DMS53 treated with DMSO at 0.1 percent for 48 hours (cell line): ENCODE measurements at regions not wholly inside any gene's neighbourhood (a gene's known extent, or its start where the extent isn't known, plus 50 kb on each side); places are given as distances from the start of the nearest gene placed in this dataset.
"Not testable (repeated sequence)": the region's sequence is repeated elsewhere in the genome, so short reads cannot be mapped to it uniquely, and the experiment has no call there.

Experiments used
- DNase-seq: peaks from one replicate; lab custom pipeline; 2025; ENCODE audit not compliant: unreplicated experiment; lab: John Stamatoyannopoulos, UW

GRCh38 chr6:86118271-86118670, 475.6 kb upstream of the SYNCRIP start:
- no peak for DNase-seq

DNA sequence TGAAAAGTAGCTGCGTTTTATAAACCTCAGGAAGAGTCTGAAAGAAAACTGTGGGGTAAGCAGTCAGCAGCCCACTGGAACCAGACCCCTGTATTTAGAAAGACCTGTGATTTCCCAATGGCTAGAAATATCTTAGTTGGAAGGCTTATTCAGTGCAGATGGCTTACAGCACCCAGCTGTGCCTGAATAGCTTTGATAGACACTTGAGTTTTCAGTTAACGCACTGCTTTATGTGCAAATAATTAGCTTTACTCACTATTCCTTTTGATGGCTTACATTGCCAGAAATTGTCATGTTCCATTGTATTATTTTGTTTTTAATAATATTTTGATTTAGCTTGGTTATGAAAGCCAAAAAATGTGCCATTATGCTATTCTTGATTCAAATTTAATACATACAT, 465.3 kb upstream of the SYNCRIP start:
- DNase-seq = no peak

DNA sequence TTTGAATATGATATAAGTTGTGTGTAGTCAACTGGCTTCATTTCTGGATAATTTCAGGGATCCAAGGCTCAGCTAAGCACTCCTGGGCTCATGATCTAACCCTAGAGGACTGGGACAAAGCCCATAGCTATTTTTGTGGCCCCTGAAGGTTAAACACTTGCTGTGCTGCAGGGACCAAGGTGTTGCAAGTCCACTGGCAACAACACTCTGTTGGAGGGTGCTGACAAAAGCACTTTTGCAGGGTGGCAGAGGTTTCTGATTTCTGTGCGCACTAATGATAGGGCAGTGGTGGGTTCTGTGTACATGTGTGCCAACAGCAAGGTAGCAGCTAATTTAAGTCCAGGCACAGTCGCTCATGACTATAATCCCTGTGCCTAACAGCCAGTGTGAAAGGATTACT, 445.3 kb upstream of the SYNCRIP start:
- no peak for DNase-seq

- no peak for DNase-seq
Observed at GRCh38 chr6:86079938-86080337, 437.3 kb upstream of the SYNCRIP start.

DNA sequence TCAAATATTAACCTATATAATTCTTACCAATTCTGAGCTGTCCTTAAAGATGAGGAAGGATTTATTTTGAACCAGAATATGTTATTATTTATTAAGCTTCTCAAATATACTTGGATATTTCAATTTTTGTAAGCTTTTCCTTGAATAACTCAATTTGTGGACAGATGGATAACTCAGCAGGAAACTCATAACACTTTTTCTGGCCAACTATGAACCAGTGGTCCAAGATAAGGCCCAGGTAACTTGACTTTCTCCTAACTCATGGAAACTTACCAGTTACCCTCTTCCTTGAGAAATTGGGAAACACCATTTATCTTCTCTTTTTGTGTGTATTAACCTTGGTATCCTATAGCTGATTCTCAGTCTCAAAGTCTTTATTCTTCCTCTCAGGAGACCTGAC, 427.5 kb upstream of the SYNCRIP start:
- no peak for DNase-seq

- not testable (repeated sequence) for DNase-seq
Observed at GRCh38 chr6:86065002-86065401, 422.3 kb upstream of the SYNCRIP start.

DNA sequence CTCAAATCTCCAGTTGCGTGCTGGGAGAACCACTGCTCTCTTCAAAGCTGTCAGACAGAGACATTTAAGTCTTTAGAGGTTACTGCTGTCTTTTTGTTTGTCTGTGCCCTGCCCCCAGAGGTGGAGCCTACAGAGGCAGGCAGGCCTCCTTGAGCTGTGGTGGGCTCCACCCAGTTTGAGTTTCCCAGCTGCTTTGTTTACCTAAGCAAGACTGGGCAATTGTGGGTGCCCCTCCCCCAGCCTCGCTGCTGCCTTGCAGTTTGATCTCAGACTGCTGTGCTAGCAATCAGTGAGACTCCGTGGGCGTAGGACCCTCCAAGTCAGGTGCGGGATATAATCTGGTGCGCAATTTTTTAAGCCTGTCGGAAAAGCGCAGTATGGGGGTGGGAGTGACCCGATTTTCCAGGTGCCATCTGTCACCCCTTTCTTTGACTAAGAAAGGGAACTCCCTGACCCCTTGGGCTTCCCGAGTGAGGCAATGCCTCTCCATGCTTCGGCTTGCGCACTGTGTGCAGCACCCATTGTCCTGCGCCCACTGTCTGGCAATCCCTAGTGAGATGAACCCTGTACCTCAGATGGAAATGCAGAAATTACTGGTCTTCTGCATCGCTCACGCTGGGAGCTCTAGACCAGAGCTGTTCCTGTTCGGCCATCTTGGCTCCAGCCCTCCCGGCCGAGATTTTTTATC, 414.8 kb upstream of the SYNCRIP start:
- peak; percentile 52 for DNase-seq

- DNase-seq = no peak
Observed at GRCh38 chr6:86045038-86045437, 402.4 kb upstream of the SYNCRIP start.

DNA sequence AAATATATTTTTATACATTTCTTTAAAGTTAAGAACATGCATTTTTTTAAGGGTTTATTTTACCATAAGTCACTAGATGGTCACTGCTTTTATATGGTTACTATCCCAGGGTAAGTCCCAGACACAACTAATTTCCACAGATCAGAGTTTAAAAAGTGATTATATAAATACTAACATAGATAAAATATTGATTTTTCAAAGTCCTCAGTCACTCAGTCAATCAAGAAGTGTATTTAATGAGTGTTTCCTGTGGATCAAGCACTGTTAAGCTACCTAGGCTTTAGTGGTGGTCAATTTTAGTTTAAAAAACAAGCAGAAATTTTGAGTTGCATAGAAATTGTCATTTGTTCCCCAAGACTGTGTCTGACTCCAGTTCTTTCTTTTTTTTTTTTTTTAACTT, 399.5 kb upstream of the SYNCRIP start:
- DNase-seq = no peak

DNA sequence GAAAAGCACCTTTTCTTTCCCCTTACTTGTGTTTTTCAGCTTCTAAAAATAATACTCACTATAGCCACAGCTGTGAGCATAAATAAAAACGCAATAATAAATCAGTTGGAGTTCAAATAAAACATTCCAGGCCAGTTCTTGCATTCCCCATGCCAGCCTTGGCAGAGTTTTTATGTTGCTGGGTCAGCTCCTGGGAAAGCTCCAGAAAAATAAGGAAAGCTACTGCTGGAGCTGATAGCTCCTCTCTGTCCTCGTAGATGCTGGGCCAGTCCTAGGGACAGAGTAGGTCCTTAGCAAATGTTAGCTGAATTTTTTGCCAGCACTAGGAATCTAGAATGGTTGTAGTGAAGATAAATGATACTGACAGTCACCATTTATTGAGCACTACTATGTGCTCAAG, 389.0 kb upstream of the SYNCRIP start:
- DNase-seq = no peak

DNA sequence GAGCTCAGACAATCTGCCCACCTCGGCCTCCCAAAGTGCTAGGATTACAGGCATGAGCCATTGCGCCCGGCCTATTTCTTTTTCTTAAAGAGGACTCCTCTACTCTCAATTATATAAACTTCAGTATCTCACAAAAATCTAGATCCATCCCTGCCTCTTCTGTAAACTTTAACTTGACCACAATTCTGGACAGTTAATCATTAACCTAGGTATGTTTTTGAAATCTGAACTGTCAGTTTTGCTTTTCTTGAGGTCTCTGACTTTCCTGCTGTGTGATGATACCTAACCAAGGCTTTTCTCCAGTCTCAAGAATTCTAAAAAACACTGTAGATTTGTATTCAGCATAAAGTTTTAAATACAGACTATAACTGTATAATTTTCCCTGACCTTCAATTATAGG, 388.2 kb upstream of the SYNCRIP start:
- no peak for DNase-seq

DNA sequence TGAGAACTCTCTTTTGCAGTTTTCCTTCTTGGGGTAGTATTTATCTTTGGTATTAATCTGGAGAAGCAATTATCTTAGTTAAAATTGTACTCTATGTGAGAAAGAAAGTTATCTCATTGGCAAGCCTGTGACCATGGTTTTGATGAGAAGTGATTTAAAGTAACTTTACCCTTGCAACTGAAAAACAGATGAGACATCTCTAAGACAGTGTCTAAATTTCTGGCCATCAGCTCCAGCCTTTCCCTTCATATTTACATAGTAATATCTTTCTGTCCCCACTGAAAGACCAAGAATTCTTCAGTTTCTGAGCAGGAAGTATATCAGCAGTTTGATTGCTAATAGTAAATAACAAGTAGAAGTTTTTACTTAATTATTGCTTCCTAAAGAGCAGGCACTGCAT, 386.1 kb upstream of the SYNCRIP start:
- DNase-seq = no peak

- not testable (repeated sequence) for DNase-seq
Observed at GRCh38 chr6:86026890-86027289, 384.2 kb upstream of the SYNCRIP start.

GRCh38 chr6:86017236-86017635, 374.6 kb upstream of the SYNCRIP start:
- DNase-seq = no peak

DNA sequence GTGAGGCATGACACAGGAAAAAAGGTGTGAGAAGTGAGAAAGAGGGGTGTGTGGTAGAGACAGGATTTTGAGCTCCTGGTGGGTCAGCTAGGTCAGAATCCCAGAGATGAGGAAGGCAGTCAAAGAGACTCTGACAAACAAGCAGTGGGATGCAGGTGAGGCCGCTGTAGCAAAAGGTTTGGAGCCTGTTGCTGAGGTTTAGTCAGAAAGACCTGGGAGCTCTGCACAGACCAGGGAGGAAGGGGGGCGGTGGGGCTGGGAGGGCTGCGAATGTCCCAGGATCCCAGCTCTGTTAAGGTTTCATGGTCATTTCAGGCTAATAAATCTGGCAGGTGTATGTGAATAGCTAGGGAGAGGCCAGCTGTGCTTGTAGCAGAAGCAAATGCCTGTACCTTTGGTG, 373.9 kb upstream of the SYNCRIP start:
- no peak for DNase-seq

- DNase-seq = no peak
Observed at GRCh38 chr6:86016077-86016476, 373.4 kb upstream of the SYNCRIP start.

GRCh38 chr6:86012991-86013390, 370.3 kb upstream of the SYNCRIP start:
- DNase-seq = not testable (repeated sequence)

DNA sequence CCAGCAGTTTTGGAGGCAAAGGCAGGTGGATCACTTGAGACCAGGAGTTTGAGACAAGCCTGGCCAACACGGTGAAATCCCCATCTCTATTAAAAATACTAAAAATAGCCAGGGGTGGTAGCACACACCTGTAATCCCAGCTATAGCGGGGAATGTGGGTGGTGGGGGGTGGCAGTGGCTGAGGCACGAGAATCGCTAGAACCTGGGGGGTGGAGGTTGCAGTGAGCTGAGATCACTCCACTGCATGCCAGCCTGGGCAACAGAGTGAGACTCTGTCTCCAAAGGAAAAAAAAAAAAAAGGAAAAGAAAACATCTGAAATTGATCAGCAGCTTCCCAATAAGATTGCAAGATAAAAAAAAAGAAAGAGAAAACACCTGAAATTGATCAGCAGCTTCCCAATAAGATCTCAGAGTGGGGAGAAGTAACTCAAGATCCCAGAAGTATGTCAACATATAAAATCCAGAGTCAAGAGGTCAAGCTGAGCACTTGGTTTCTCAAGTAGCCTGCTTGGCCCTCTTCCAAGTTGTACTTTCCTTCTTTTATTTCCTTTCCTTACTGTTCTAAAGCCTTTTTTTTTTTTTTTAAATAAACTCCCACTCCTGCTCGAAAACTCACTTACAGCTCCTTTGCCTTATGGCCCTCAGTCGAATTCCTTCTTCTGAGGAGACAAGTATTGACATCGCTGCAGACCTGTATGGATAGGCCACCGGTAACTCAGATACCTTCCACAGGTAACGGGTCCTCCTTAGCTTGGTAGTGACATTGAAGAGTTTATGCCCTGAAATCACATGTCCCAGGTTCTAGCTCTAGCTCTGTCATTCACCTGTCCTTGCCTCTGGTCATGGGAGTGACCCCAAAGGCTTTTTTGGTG, 368.5 kb upstream of the SYNCRIP start:
- no peak for DNase-seq

GRCh38 chr6:85997206-85997605, 354.5 kb upstream of the SYNCRIP start:
- DNase-seq = no peak

- no peak for DNase-seq
Observed at GRCh38 chr6:85996034-85996375, 353.3 kb upstream of the SYNCRIP start.

DNA sequence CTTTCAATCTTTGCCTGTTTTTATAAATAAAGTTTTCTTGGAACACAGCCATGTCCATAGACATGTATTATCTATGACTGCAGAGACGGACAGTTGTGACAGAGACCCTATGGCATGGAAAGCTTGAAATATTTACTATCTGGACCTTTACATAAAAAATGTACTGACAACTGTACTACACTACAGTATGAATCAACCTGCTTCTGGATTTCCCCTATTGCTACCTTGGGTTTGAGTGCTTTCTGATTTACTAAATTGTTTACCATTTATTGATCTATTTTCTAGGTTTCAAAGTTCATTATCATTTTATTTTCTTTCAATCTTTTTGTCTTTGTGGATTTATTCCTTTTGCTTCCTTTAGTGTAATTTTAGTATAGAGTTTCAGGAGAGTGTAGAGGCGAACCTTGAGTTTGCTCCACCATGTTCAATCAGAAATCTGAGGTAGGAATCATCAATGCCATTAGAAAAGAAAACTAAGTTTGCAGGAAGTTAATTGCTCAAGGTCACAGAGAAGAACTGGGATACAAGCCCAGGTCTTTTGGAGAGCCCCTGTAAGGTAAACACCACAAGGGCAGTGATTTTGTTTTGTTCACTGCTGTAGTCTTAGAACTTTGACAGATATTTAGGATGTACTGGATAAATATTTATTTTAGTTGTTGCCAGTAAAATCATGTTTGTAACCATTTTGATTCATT, 352.8 kb upstream of the SYNCRIP start:
- DNase-seq = no peak

DNA sequence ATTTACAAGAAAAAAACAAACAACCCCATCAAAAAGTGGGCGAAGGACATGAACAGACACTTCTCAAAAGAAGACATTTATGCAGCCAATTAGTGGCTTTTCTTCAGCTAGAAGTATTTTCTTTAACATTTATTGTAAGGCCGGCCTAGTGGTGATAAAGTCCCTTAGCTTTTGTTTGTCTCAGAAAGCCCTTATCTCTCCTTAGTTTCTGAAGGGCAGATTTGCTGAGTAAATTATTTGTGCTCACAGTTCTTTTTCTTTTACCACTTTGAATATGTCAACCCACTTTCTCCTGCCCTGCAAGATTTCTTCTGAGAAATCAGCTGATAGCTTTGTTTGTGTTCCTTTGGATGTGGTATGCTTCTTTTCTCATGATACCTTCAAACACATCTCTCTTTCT, 344.0 kb upstream of the SYNCRIP start:
- no peak for DNase-seq
